WTC11 (cell line): ENCODE measurements at regions not wholly inside any gene's neighbourhood (a gene's known extent, or its start where the extent isn't known, plus 50 kb on each side); places are given as distances from the start of the nearest gene placed in this dataset.

Experiments
- ATAC-seq: fragments of 200-7000 bp; cut with Tn5 transposase; 2 replicates; pipeline ENCODE4 v1.10.0; 2021; ENCODE audit warnings: mild to moderate bottlenecking, moderate library complexity
- CTCF ChIA-PET: fragments of 300-600 bp; sonication (Branson Sonifier 250); formaldehyde crosslinking; loops from one replicate; lab custom pipeline; 2021; ENCODE audit warnings: antibody characterized with exemption; lab: Charles Lee
- POLR2A ChIA-PET: fragments of 350-600 bp; sonication (Branson Sonifier 250); formaldehyde crosslinking; loops from one replicate; lab custom pipeline; 2021; ENCODE audit warnings: antibody characterized with exemption; lab: Charles Lee
- DNase-seq: peaks from one replicate; pipeline ENCODE4 v3.0.0; 2021; ENCODE audit warnings: low spot score
- H3K27ac Mint-ChIP-seq: 2 replicates; pipeline ENCODE4 v1.8.0; 2021; ENCODE audit warnings: mixed read lengths
- H3K27me3 Mint-ChIP-seq: 2 replicates; pipeline ENCODE4 v1.8.0; 2021; ENCODE audit warnings: low read depth, mild to moderate bottlenecking, moderate library complexity, mixed read lengths
- H3K36me3 Mint-ChIP-seq: 2 replicates; pipeline ENCODE4 v1.8.0; 2021; ENCODE audit warnings: mixed read lengths
- H3K4me1 Mint-ChIP-seq: 2 replicates; pipeline ENCODE4 v1.8.0; 2022; ENCODE audit warnings: mixed read lengths
- H3K4me3 Mint-ChIP-seq: 2 replicates; pipeline ENCODE4 v1.8.0; 2021; ENCODE audit warnings: mild to moderate bottlenecking, moderate library complexity, mixed read lengths
- H3K9me3 Mint-ChIP-seq: 2 replicates; pipeline ENCODE4 v1.8.0; 2021; ENCODE audit warnings: mixed read lengths
- AR ChIP-seq: fragments of 250-450 bp; sonication (Bioruptor Pico); IDR thresholded peaks from 2 replicates; pipeline ENCODE4 v1.9.0; 2021; ENCODE audit warnings: mild to moderate bottlenecking
- ATF3 ChIP-seq: sonication (generic); formaldehyde crosslinking; conservative IDR thresholded peaks from 2 replicates; pipeline ENCODE4 v1.8.1; 2022; ENCODE audit warnings: mild to moderate bottlenecking, missing genetic modification reagents
- ATF6 ChIP-seq: sonication (generic); formaldehyde crosslinking; IDR thresholded peaks from 2 replicates; pipeline ENCODE4 v1.8.1; 2023; ENCODE audit warnings: mild to moderate bottlenecking, missing genetic modification reagents
- CTCF ChIP-seq: fragments of 200-600 bp; IDR thresholded peaks from 2 replicates; pipeline ENCODE4 v1.8.0; 2022; ENCODE audit warnings: antibody characterized with exemption
- E2F1 ChIP-seq: sonication (generic); formaldehyde crosslinking; IDR thresholded peaks from 2 replicates; pipeline ENCODE4 v1.8.0; 2022; ENCODE audit warnings: mild to moderate bottlenecking, missing genetic modification reagents
- FOXK1 ChIP-seq: sonication (generic); formaldehyde crosslinking; IDR thresholded peaks from 2 replicates; pipeline ENCODE4 v1.8.0; 2022; ENCODE audit warnings: mild to moderate bottlenecking, moderate library complexity, missing genetic modification reagents
- KAT7 ChIP-seq: sonication (generic); formaldehyde crosslinking; IDR thresholded peaks from 2 replicates; pipeline ENCODE4 v1.8.1; 2023; ENCODE audit warnings: missing genetic modification reagents, mild to moderate bottlenecking, borderline replicate concordance
- NR1H2 ChIP-seq: sonication (generic); formaldehyde crosslinking; IDR thresholded peaks from 2 replicates; pipeline ENCODE4 v1.9.0; 2021; ENCODE audit warnings: mild to moderate bottlenecking, moderate library complexity, missing genetic modification reagents
- OVOL2 ChIP-seq: fragments of 250-450 bp; sonication (Bioruptor Pico); IDR thresholded peaks from 2 replicates; pipeline ENCODE4 v1.9.0; 2021; ENCODE audit warnings: mild to moderate bottlenecking, borderline replicate concordance
- PREB ChIP-seq: sonication (generic); formaldehyde crosslinking; IDR thresholded peaks from 2 replicates; pipeline ENCODE4 v1.8.1; 2022; ENCODE audit warnings: mild to moderate bottlenecking, missing genetic modification reagents, moderate library complexity, borderline replicate concordance
- PRRX2 ChIP-seq: fragments of 250-450 bp; sonication (Bioruptor Pico); IDR thresholded peaks from 2 replicates; pipeline ENCODE4 v1.8.0; 2021; ENCODE audit warnings: mild to moderate bottlenecking
- SMAD3 ChIP-seq: sonication (generic); formaldehyde crosslinking; IDR thresholded peaks from 2 replicates; pipeline ENCODE4 v1.8.0; 2022; ENCODE audit warnings: missing genetic modification reagents, mild to moderate bottlenecking, borderline replicate concordance
- STAT6 ChIP-seq: sonication (generic); formaldehyde crosslinking; conservative IDR thresholded peaks from 2 replicates; pipeline ENCODE4 v1.8.1; 2023; ENCODE audit warnings: mild to moderate bottlenecking, low read depth, missing genetic modification reagents, moderate library complexity
- ZBTB43 ChIP-seq: sonication (generic); formaldehyde crosslinking; IDR thresholded peaks from 2 replicates; pipeline ENCODE4 v1.8.1; 2023; ENCODE audit warnings: mild to moderate bottlenecking, missing genetic modification reagents
- ZMAT4 ChIP-seq: fragments of 250-450 bp; sonication (Bioruptor Pico); IDR thresholded peaks from 2 replicates; pipeline ENCODE4 v1.9.0; 2021; ENCODE audit warnings: mild to moderate bottlenecking
- ZNF121 ChIP-seq: sonication (generic); formaldehyde crosslinking; IDR thresholded peaks from 2 replicates; pipeline ENCODE4 v1.8.0; 2023; ENCODE audit warnings: missing genetic modification reagents
- ZNF138 ChIP-seq: sonication (generic); formaldehyde crosslinking; conservative IDR thresholded peaks from 2 replicates; pipeline ENCODE4 v1.8.1; 2022; ENCODE audit warnings: mild to moderate bottlenecking, moderate library complexity, missing genetic modification reagents
- ZNF219 ChIP-seq: sonication (generic); formaldehyde crosslinking; IDR thresholded peaks from 2 replicates; pipeline ENCODE4 v1.8.0; 2023; ENCODE audit warnings: missing genetic modification reagents, mild to moderate bottlenecking, borderline replicate concordance
- ZNF232 ChIP-seq: sonication (generic); formaldehyde crosslinking; IDR thresholded peaks from 2 replicates; pipeline ENCODE4 v1.8.0; 2022; ENCODE audit warnings: mild to moderate bottlenecking, missing genetic modification reagents

- no peak for ATAC-seq
- Mint-ChIP-seq H3K27me3 (peaks cover 8% of the 10 kb centered on the region; the same call in 1 of the 2 replicates), H3K27ac (no peak overlapping the region), H3K4me3 (no peak overlapping the region), H3K4me1 (peaks cover 38% of the 10 kb centered on the region), H3K36me3 (peaks cover 5% of the 10 kb centered on the region; the same call in 1 of the 2 replicates), H3K9me3 (peaks cover 7% of the 10 kb centered on the region)
- DNase-seq = no peak
- no peak for TF ChIP-seq KAT7 (CRISPR knock-in tag)
- no peak for TF ChIP-seq AR (CRISPR knock-in tag)
- TF ChIP-seq ZNF219 = no peak
- TF ChIP-seq E2F1 (CRISPR knock-in tag) = no peak
- no peak for TF ChIP-seq ZNF138 (CRISPR knock-in tag)
- TF ChIP-seq ZMAT4 (CRISPR knock-in tag) = no peak
- TF ChIP-seq NR1H2 = no peak
- no peak for TF ChIP-seq ATF6 (CRISPR knock-in tag)
- TF ChIP-seq CTCF = no peak
- no peak for TF ChIP-seq OVOL2 (CRISPR knock-in tag)
- TF ChIP-seq SMAD3 (CRISPR knock-in tag) = no peak
- ChIA-PET POLR2A (no interaction called here), CTCF (no interaction called here)
Measured at GRCh38 chr2:8197101-8197500, 484.8 kb upstream of the ID2 start.

- no peak for DNase-seq
- Mint-ChIP-seq H3K4me1 (peaks cover 37% of the 10 kb centered on the region), H3K4me3 (no peak overlapping the region), H3K27ac (no peak overlapping the region), H3K36me3 (peaks cover 5% of the 10 kb centered on the region; the same call in 1 of the 2 replicates), H3K9me3 (peaks cover 7% of the 10 kb centered on the region), H3K27me3 (peaks cover 8% of the 10 kb centered on the region; the same call in 1 of the 2 replicates)
- no peak for ATAC-seq
- ChIA-PET CTCF (no interaction called here), POLR2A (no interaction called here)
- TF ChIP-seq PREB (CRISPR knock-in tag) (no peak), PRRX2 (CRISPR knock-in tag) (no peak), SMAD3 (CRISPR knock-in tag) (no peak), ZNF121 (no peak), ZNF219 (no peak), STAT6 (CRISPR knock-in tag) (no peak), ZNF232 (no peak), FOXK1 (CRISPR knock-in tag) (no peak), ZBTB43 (CRISPR knock-in tag) (no peak), ATF3 (CRISPR knock-in tag) (no peak), E2F1 (CRISPR knock-in tag) (no peak)
Measured at GRCh38 chr2:8197825-8198224, 484.0 kb upstream of the ID2 start.
